ENCODE measurements at regions not wholly inside any gene's neighbourhood (a gene's known extent, or its start where the extent isn't known, plus 50 kb on each side); places are given as distances from the start of the nearest gene placed in this dataset.
"Not testable (repeated sequence)": the region's sequence is repeated elsewhere in the genome, so short reads cannot be mapped to it uniquely, and the experiment has no call there.

DNA sequence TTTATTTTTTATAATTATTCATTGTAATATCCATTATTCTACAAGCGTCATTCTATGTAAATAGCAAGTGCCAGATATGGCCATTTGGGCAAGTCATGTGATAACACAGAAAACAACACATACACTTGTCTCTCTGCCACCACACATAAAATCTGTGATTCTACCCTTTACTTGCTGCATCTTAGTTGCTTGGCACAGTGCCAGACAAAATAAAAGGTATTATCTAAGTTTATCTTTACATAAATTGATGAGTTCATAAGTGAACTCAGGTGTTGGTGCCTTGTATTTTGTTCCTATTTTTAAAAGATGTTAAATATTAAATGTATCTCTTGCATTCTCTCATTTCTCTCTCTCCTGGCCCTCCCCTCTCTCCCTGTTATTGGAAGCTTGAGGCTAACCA is 1458.7 kb downstream of the CDH11 start:
- no peak overlapping the region for H3K4me3 ChIP-seq
- no peaks in the 10 kb centered on the region for H3K9me3 ChIP-seq
- intact Hi-C loops (cut with DNase I) = no loop called here
- H3K36me3 ChIP-seq = no peaks in the 10 kb centered on the region
- no peak for TF ChIP-seq CTCF (IDR thresholded peaks at IDR 0.05)
- H3K4me1 ChIP-seq = no peaks in the 10 kb centered on the region
- no peaks in the 10 kb centered on the region for H3K27me3 ChIP-seq
- no peak for DNase-seq (ENCODE audit: low spot score in 2 of 2)
- H3K27ac ChIP-seq = no peak overlapping the region

GRCh38 chr16:63655846-63656245 is 1466.0 kb downstream of the CDH11 start:
- Histone ChIP-seq H3K27me3 (no peaks in the 10 kb centered on the region), H3K4me3 (no peak overlapping the region), H3K9me3 (no peaks in the 10 kb centered on the region), H3K4me1 (no peaks in the 10 kb centered on the region), H3K27ac (no peak overlapping the region), H3K36me3 (no peaks in the 10 kb centered on the region)
- no peak for TF ChIP-seq CTCF (IDR thresholded peaks at IDR 0.05)
- intact Hi-C loops (cut with DNase I) = no loop called here
- no peak for DNase-seq (ENCODE audit: low spot score in 2 of 2)

DNA sequence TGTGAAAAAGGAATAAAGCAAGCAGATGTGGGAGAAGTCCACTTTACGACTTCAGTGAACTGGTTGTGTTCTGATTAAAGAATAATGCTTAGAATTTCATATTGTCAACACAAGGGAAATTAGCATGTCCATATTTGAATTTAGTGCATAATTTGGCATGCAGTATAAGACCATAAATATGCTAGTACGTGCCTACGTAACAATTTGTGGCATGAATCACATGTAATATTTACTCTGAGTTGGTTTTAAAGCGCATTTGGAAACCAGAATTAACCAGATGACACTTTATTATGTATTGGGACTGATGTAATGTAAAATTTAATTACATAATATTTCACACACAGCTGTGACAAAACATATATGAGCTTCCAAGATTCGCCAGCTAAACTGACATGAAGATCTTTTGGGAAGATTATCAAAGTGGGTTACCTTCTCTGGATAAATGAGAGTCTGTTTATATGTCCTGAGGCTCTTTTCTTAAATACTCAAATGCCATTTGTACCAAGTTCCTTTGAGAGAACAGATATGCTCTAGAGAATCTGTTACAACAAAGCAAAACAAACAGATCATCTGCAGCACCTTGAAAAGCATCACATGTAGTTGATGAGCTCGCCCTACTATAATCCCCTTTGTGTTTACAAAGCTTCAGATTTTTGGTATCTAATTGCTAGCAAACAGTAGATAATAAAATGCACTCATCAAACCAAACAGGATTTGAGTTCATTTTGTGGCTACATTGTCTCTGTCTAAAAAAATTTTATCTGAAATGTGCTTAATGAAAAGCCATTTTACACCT is 1468.6 kb downstream of the CDH11 start:
- no peaks in the 10 kb centered on the region for H3K9me3 ChIP-seq
- DNase-seq (ENCODE audit: low spot score in 2 of 2) = no peak
- H3K27ac ChIP-seq = no peak overlapping the region
- no peak overlapping the region for H3K4me3 ChIP-seq
- no peaks in the 10 kb centered on the region for H3K36me3 ChIP-seq
- TF ChIP-seq CTCF (IDR thresholded peaks at IDR 0.05) = no peak
- intact Hi-C loops (cut with DNase I) = no loop called here
- no peaks in the 10 kb centered on the region for H3K4me1 ChIP-seq
- no peaks in the 10 kb centered on the region for H3K27me3 ChIP-seq

DNA sequence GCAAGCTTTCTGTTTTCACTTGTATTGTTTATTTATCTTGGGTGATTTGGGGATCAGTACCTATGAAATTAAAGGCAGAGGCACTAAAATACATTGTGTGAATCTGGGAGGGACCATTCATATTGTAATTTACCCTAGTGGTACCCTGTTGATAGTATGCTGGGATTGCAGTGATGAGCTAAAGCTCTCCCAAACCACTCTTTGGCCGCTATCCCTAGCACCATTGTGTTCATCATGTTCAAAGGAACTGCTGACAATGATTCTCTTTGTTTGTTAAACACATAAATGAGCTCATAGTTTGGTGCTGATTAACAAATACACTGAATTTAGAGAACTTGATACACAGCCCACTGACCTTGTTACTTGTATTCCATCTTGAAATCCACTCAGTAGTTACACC is 1469.8 kb downstream of the CDH11 start:
- Histone ChIP-seq H3K9me3 (no peaks in the 10 kb centered on the region), H3K4me3 (no peak overlapping the region), H3K36me3 (no peaks in the 10 kb centered on the region), H3K27me3 (no peaks in the 10 kb centered on the region), H3K27ac (no peak overlapping the region), H3K4me1 (no peaks in the 10 kb centered on the region)
- intact Hi-C loops (cut with DNase I) = no loop called here
- no peak for DNase-seq (ENCODE audit: low spot score in 2 of 2)
- no peak for TF ChIP-seq CTCF (IDR thresholded peaks at IDR 0.05)

DNA sequence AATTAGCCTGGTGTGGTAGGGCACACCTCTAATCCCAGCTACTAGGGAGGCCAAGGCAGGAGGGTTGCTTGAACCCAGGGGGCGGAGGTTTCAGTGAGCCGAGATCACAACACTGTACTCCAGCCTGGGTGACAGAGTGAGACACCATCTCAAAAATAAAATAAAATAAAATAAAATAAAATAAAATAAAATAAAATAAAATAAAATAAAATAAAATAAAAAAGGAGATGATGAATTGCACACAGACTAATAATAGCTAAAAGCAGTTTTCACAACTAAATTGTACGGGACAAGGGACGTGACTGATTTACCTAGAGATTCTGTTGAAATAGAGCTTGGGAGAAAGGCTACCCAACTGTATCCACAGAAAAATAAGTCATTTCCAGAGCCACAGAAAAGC is 1471.3 kb downstream of the CDH11 start:
- H3K4me1 ChIP-seq = no peaks in the 10 kb centered on the region
- no peak overlapping the region for H3K4me3 ChIP-seq
- no peak for TF ChIP-seq CTCF (IDR thresholded peaks at IDR 0.05)
- H3K36me3 ChIP-seq = no peaks in the 10 kb centered on the region
- H3K27ac ChIP-seq = no peak overlapping the region
- H3K27me3 ChIP-seq = no peaks in the 10 kb centered on the region
- H3K9me3 ChIP-seq = no peaks in the 10 kb centered on the region
- intact Hi-C loops (cut with DNase I) = no loop called here
- no peak for DNase-seq (ENCODE audit: low spot score in 2 of 2)

DNA sequence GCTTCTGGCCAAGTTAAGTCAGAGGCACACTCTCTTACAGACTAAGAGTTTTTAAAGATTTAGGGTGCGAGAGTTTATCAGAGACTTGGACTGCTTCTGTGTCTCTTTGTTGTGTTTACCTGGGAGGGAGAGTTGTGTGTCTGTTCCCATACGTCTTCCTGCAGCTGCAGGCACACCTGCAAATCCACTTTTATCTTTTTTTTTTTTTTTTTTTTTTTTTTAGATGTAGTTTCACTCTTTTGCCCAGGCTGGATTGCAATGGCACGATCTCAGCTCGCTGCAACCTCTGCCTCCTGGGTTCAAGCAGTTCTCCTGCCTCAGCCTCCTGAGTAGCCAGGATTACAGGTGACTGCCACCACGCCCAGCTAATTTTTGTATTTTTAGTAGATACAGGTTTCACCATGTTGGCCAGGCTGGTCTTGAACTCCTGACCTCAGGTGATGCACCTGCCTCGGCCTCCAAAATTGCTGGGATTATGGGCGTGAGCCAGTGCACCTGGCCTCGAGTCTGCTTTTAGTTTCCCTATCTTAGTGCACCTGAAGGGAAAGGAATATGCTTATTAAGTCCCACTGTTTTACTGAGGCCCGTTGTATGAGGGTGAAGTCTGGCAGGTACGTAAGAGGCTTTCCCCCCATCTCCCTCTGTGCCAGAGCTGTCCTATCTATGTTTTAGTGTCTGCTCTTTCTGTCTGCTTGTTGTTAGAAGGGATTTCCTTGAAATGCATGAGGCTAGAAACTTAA is 1488.0 kb downstream of the CDH11 start:
- H3K9me3 ChIP-seq; H3K4me1 ChIP-seq; H3K4me3 ChIP-seq; H3K27me3 ChIP-seq; DNase-seq (ENCODE audit: low spot score in 2 of 2); intact Hi-C loops (cut with DNase I); H3K27ac ChIP-seq; H3K36me3 ChIP-seq: not testable (repeated sequence)

All from ascending aorta (tissue), 2 donors.